Effector memory CD4-positive, alpha-beta T cell (primary cell): ENCODE measurements at regions not wholly inside any gene's neighbourhood (a gene's known extent, or its start where the extent isn't known, plus 50 kb on each side); places are given as distances from the start of the nearest gene placed in this dataset.
"Not testable (repeated sequence)": the region's sequence is repeated elsewhere in the genome, so short reads cannot be mapped to it uniquely, and the experiment has no call there.

Experiments
- DNase-seq, 3 donors: peaks; one replicate each; pipeline ENCODE4 v3.0.0-alpha.2; 2020
- H3K27ac ChIP-seq: 2 replicates; pipeline ENCODE4 v1.7.0; 2013; ENCODE audit warnings: mild to moderate bottlenecking, low read length, moderate library complexity; ENCODE audit not compliant: insufficient read depth, poor library complexity, severe bottlenecking
- H3K27me3 ChIP-seq: replicated peaks from 2 replicates; pipeline ENCODE4 v1.7.0; 2013; ENCODE audit warnings: mild to moderate bottlenecking, low read length; ENCODE audit not compliant: insufficient read depth, control insufficient read depth, poor library complexity, severe bottlenecking
- H3K36me3 ChIP-seq: 2 replicates; pipeline ENCODE4 v1.7.0; 2013; ENCODE audit warnings: mild to moderate bottlenecking, low read length, moderate library complexity; ENCODE audit not compliant: control insufficient read depth, insufficient read depth
- H3K4me1 ChIP-seq: 2 replicates; pipeline ENCODE4 v1.7.0; 2013; ENCODE audit warnings: low read length, mild to moderate bottlenecking; ENCODE audit not compliant: control insufficient read depth, insufficient read depth, poor library complexity, severe bottlenecking
- H3K4me3 ChIP-seq: 2 replicates; pipeline ENCODE4 v1.7.0; 2013; ENCODE audit warnings: low read length, low read depth, mild to moderate bottlenecking; ENCODE audit not compliant: insufficient read depth, poor library complexity, severe bottlenecking
- H3K9me3 ChIP-seq: 2 replicates; pipeline ENCODE4 v1.7.0; 2013; ENCODE audit warnings: mild to moderate bottlenecking, low read length, moderate library complexity; ENCODE audit not compliant: control insufficient read depth

DNA sequence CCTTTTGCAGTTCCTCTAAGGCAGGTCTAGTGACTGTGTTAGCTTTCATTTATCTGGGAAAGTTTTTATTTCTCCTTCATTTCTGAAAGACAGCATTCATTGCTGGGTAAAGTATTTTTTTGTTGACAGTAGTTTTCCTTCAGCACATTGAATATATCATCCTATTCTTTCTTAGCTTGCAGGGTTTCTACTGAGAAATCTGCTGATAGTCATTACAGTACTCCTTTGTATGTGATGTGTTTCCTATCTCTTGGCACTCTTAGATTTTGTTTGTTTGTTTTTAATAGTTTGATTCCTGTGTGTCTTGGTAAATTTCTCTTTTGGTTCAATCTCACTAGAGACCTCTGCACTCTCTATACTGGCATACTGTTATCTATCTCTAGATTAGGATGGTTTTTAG is 1667.9 kb downstream of the SLITRK1 start:
- Histone ChIP-seq H3K27me3 (no peaks in the 10 kb centered on the region), H3K4me3 (no peak overlapping the region)

DNA sequence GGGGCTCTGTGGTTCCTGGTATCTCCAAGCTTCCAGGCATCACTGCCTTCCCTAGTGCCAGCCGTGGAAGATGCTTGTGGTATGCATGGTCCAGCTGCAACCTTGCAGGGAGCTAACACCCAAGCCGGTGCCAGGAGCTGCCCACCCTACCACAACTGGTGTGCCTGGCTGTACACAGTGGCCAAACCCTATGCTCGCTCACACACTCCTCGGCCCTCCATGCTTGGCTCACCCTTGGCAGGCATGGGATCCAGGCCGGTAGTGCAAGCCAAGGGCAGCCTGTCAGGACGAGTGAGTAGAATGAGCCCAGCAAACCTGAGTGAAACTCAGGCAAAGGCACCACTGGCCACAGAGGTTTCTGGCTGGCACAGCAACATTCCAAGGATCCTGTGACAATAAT is 1676.0 kb downstream of the SLITRK1 start:
- no peaks in the 10 kb centered on the region for H3K9me3 ChIP-seq
- DNase-seq: no peak
- no peak overlapping the region for H3K4me3 ChIP-seq
- no peaks in the 10 kb centered on the region for H3K4me1 ChIP-seq
- H3K27me3 ChIP-seq: no peaks in the 10 kb centered on the region
- no peaks in the 10 kb centered on the region for H3K36me3 ChIP-seq
- no peak overlapping the region for H3K27ac ChIP-seq

More for the DNA sequence above, 1667.9 kb downstream of the SLITRK1 start:
- Histone ChIP-seq H3K27ac (no peak overlapping the region), H3K36me3 (no peaks in the 10 kb centered on the region), H3K9me3 (no peaks in the 10 kb centered on the region), H3K4me1 (no peaks in the 10 kb centered on the region)
- DNase-seq: no peak

DNA sequence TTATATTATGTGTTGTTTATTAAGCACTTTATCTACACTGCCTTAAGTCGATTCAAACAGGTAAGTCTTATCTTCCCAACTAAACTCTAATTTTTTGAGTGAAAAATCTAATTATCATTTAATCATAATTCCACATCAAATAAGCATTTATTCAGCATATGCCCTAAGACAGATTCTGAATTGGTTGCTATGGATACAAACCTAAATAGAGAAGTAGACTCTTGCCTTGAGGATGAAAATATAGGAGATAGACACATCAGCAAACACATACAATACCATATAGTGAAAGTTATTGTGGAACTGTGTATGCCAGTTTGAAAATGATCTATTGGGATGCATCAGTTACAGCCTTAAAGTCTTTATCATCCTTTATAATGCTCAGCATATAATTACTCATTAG is 1679.9 kb downstream of the SLITRK1 start:
- Histone ChIP-seq H3K4me3 (no peak overlapping the region), H3K27me3 (no peaks in the 10 kb centered on the region), H3K36me3 (no peaks in the 10 kb centered on the region), H3K27ac (no peak overlapping the region), H3K4me1 (no peaks in the 10 kb centered on the region), H3K9me3 (no peaks in the 10 kb centered on the region)
- no peak for DNase-seq

DNA sequence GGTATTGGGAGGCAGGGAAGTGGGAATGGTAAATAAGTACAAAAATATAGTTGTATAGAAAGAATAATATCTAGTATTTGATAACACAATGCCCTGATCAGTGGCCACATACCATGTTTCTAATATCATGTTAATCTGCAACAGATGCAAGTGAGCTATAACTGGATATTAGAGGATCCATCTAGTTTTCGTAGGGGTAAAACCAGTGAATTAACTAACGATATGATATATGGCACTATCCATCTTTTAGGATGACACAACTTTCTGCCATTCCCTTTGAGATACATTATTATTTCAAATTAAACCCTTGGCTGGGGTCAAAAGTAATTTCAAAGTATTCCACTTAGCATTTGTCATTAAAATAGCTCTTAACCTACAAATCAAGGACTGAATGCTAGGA is 1686.2 kb downstream of the SLITRK1 start:
- Histone ChIP-seq H3K9me3 (no peaks in the 10 kb centered on the region), H3K27me3 (no peaks in the 10 kb centered on the region), H3K36me3 (no peaks in the 10 kb centered on the region), H3K27ac (no peak overlapping the region), H3K4me1 (no peaks in the 10 kb centered on the region), H3K4me3 (no peak overlapping the region)
- DNase-seq: no peak

DNA sequence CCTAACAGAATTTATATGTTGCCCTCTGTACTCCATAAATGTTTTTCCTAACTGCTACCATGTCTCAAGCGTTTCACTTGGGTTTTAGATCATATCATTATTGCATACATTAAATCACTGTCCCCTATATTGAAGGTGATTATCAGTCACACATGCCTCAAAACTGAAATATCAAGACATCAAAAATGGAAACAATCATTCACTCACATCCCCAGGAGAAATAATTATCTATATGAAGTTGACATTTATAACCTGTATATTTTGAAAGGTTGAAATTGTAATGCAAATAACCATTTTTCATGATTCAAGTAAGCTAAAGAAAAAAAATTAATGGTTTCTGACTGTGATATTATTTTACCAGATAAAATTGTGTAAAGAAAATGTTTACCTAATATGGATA is 1695.0 kb downstream of the SLITRK1 start:
- H3K4me3 ChIP-seq: no peak overlapping the region
- DNase-seq: no peak
- H3K9me3 ChIP-seq: no peaks in the 10 kb centered on the region
- H3K36me3 ChIP-seq: no peaks in the 10 kb centered on the region
- no peaks in the 10 kb centered on the region for H3K4me1 ChIP-seq
- no peak overlapping the region for H3K27ac ChIP-seq
- H3K27me3 ChIP-seq: no peaks in the 10 kb centered on the region

DNA sequence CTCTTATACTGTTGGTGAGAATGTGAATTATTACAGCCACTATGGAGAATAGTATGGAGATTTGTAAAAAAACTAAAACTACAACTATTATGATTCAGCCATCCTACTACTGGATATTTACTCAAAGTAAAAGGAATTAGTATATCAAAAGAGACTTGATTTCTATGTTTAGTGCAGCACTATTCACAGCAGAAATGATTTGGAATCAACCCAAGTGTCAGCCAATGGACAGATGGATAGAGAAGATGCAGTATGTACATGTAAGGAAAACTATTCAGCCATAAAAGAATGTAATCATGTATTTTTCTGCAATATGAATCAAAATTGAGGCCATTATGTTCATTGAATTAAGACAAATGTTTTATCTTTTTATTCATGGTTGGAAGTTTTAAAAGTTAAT is 1705.5 kb downstream of the SLITRK1 start:
- DNase-seq: no peak
- Histone ChIP-seq H3K4me3 (no peak overlapping the region), H3K27me3 (no peaks in the 10 kb centered on the region), H3K4me1 (no peaks in the 10 kb centered on the region), H3K27ac (no peak overlapping the region), H3K36me3 (no peaks in the 10 kb centered on the region), H3K9me3 (no peaks in the 10 kb centered on the region)

DNA sequence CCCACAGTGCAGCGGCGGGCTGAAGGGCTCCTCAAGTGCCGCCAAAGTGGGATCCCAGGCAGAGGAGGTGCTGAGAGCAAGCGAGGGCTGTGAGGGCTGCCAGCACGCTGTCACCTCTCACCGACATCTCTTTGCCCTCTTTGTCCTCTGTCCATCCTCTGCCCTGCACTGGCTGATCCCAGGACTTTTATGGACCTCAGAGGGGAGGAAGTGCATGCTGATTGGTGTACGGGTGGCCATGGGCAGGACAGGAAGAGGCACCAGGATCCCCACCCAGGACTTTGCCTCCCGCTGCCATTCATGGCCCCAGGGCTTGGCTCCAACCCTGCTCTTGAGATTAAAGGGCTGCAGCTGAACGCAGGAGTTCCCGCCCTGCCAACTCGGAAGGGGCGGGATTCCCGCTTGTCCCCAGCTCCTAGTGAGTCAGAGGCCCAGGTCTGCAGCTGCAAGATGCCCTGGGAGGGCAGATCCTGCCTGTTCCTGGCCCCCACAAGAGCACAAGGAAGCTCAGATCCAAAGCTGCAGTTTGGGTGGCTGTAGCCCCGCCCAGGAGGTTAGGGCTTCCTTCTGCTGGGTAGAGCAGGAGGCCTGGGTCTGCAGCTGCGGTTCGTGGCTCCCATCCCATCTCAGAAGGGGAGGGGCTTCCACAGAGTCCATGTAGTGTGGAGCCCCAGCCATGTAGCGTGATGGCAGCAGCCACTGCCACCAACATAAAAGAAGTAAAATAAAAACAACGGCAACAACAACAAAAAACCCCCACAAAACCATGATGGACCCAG is 1716.7 kb downstream of the SLITRK1 start:
- no peak for DNase-seq
- no peaks in the 10 kb centered on the region for H3K9me3 ChIP-seq
- H3K27ac ChIP-seq: no peak overlapping the region
- no peaks in the 10 kb centered on the region for H3K4me1 ChIP-seq
- no peak overlapping the region for H3K4me3 ChIP-seq
- H3K36me3 ChIP-seq: no peaks in the 10 kb centered on the region
- H3K27me3 ChIP-seq: no peaks in the 10 kb centered on the region

DNA sequence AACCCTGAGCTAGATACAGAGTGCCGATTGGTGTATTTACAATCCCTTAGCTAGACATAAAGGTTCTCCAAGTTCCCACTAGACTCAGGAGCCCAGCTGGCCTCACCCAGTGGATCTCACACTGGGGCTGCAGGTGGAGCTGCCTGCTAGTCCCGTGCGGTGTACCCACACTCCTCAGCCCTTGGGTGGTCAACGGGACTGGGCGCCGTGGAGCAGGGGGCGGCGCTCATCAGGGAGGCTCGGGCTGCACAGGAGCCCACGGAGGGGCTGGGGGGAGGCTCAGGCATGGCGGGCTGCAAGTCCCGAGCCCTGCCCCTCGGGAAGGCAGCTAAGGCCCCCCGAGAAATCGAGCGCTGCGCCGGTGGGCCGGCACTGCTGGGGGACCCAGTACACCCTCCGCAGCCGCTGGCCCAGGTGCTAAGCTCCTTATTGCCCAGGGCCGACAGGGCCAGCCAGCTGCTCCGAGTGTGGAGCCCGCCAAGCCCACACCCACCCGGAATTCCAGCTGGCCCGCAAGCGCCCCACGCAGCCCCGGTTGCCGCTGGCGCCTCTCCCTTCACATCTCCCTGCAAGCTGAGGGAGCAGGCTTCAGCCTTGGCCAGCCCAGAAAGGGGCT is 1717.4 kb downstream of the SLITRK1 start:
- H3K9me3 ChIP-seq, H3K27me3 ChIP-seq, H3K36me3 ChIP-seq, DNase-seq, H3K4me3 ChIP-seq, H3K4me1 ChIP-seq, H3K27ac ChIP-seq: not testable (repeated sequence)

DNA sequence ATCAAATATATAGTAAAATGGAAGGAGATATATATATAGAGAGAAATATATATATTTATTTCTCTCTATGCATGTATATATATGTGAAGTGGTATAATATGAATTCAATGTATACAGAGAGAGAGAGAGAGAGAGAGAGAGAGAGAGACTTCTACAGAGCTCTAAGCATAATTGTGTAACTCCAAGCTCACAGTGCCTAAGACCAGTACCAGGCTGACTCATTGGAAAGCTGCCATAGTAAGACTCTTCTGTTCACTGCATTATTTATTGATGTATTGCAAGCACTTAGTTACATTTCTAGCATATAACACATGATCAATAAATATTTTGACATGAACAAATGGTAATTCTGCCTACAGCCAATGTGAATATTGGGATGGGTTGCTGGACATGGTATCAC is 1734.7 kb downstream of the SLITRK1 start:
- H3K4me3 ChIP-seq: no peak overlapping the region
- H3K36me3 ChIP-seq: no peaks in the 10 kb centered on the region
- no peaks in the 10 kb centered on the region for H3K4me1 ChIP-seq
- no peak overlapping the region for H3K27ac ChIP-seq
- no peaks in the 10 kb centered on the region for H3K27me3 ChIP-seq
- H3K9me3 ChIP-seq: no peaks in the 10 kb centered on the region
- no peak for DNase-seq

DNA sequence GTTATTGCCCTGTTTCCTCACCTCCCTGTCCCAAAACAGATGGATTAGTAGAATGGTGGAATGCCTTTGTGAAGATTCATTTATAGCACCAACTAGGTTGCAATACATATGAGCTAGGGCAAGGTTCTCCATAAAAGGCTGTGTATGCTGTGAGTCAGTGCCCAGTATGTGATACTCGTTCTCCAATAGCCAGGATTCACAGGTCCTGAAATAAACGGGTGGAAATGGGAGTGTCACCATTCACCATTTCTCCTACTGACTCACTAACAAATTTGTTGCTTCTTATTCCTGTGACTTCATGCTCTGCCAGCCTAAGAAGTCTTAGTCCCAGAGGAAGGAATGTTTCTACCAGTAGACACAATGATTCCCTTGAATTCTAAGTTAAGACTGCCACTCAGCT is 1745.4 kb downstream of the SLITRK1 start:
- DNase-seq: no peak
- H3K9me3 ChIP-seq: no peaks in the 10 kb centered on the region
- no peaks in the 10 kb centered on the region for H3K36me3 ChIP-seq
- H3K27ac ChIP-seq: no peak overlapping the region
- no peak overlapping the region for H3K4me3 ChIP-seq
- no peaks in the 10 kb centered on the region for H3K27me3 ChIP-seq
- H3K4me1 ChIP-seq: no peaks in the 10 kb centered on the region
